C4-2B (cell line): ENCODE measurements at regions not wholly inside any gene's neighbourhood (a gene's known extent, or its start where the extent isn't known, plus 50 kb on each side); places are given as distances from the start of the nearest gene placed in this dataset.

Experiments used
- CTCF ChIP-seq: fragments of 450-650 bp; conservative IDR thresholded peaks from 2 replicates; pipeline ENCODE4 v1.5.1; 2017; ENCODE audit warnings: mild to moderate bottlenecking
- ZFX ChIP-seq: fragments of 450-650 bp; IDR thresholded peaks from 2 replicates; pipeline ENCODE4 v1.6.1; 2017

DNA sequence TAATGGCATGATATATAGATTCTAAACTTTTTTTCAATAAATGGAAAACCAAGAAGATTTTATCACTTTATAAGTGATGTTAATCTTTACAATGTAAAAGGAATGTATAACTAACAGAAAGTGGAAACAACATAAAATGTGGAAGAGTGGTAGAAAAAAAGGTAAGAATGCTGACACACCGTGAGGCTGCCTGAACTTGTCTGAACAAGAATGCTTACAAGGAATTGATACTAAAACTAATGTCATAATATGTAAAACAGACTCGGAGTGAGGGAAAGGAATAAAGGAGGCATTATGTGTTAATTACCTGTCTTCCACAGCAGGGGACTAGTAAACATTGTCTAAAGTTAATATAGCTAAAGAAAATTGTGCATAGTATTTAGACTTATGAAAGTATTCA, 958.8 kb upstream of the TMEFF2 start:
- TF ChIP-seq CTCF (no peak), ZFX (no peak)
